ENCODE measurements at regions not wholly inside any gene's neighbourhood (a gene's known extent, or its start where the extent isn't known, plus 50 kb on each side); places are given as distances from the start of the nearest gene placed in this dataset.
"Not testable (repeated sequence)": the region's sequence is repeated elsewhere in the genome, so short reads cannot be mapped to it uniquely, and the experiment has no call there.

DNA sequence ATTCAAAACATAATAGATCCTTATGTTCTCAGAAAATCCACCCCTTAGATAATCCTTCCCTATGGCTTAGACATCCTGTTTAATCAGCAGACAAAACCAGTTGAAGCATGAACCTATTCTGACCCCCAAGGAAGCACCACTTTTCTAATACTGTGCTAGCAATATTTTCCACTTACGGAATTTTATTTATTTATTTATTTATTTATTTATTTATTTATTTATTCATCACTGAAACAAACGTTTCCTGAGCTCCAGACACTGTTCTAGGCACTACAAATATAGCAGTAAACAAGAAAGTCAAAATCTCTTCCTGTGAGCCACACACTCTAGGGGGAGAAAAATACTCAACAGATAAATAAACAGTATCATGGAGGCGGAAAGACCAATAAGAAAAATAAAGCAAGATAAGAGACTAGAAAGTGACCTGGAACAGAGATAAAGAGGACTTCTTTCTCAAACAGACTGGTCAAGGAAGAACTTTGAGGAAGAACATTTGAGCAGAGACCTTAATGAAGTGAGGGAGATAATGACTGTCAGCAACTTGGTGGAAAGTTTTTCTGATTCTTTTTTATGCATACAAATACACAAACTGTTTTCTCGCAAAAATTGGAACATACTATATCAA is 145.5 kb upstream of the POGK start:
- Histone ChIP-seq H4K20me1 (ENCODE audit: control insufficient read depth, insufficient read depth, low read depth, low read length) (no peaks in the 10 kb centered on the region), H3K9me2 (replicated peaks; ENCODE audit: control insufficient read depth, low read length) (no peaks in the 10 kb centered on the region), H3K4me1 (ENCODE audit: control insufficient read depth, low read length) (no peaks in the 10 kb centered on the region), H3K4me2 (ENCODE audit: low read length) (no peak overlapping the region), H3F3A (ENCODE audit: control insufficient read depth, insufficient read depth) (no peaks in the 10 kb centered on the region), H3K9me3 (ENCODE audit: control insufficient read depth, insufficient read depth, low read length) (no peaks in the 10 kb centered on the region), H3K4me3 (ENCODE audit: low read length) (no peak overlapping the region), H3K36me3 (ENCODE audit: control insufficient read depth, low read length) (no peaks in the 10 kb centered on the region), H3K79me2 (ENCODE audit: control insufficient read depth, low read length) (no peaks in the 10 kb centered on the region), H3K27me3 (ENCODE audit: control insufficient read depth, low read length) (no peaks in the 10 kb centered on the region), H3K27ac (ENCODE audit: low read depth, low read length) (no peak overlapping the region)
- TF ChIP-seq, protein P1, sequence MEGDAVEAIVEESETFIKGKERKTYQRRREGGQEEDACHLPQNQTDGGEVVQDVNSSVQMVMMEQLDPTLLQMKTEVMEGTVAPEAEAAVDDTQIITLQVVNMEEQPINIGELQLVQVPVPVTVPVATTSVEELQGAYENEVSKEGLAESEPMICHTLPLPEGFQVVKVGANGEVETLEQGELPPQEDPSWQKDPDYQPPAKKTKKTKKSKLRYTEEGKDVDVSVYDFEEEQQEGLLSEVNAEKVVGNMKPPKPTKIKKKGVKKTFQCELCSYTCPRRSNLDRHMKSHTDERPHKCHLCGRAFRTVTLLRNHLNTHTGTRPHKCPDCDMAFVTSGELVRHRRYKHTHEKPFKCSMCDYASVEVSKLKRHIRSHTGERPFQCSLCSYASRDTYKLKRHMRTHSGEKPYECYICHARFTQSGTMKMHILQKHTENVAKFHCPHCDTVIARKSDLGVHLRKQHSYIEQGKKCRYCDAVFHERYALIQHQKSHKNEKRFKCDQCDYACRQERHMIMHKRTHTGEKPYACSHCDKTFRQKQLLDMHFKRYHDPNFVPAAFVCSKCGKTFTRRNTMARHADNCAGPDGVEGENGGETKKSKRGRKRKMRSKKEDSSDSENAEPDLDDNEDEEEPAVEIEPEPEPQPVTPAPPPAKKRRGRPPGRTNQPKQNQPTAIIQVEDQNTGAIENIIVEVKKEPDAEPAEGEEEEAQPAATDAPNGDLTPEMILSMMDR (IDR thresholded peaks at IDR 0.05; ENCODE audit: low read depth, low read length, poor library complexity, severe bottlenecking) = no peak
- no peak for TF ChIP-seq EZH2phosphoT487 (IDR thresholded peaks at IDR 0.05; ENCODE audit: borderline replicate concordance, low read length)

DNA sequence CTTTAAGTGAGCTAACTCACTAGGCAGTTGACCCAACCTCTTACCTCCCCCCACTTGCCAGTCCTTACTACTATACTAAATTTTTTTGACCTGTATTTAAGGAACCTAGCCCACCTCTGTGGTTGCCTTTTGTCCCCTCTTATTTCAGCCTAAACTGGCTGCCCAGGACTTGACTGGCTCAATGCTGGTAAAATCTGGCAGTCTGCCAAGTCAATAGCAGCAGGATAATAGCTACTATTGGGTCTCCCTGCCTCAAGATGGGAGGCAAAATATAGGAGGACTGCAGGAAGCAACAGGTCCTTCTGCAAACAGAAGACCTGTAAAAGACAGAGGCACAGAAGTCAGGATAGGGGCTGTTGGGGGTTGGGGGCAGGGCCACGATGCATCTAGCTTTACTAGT is 144.2 kb upstream of the POGK start:
- Histone ChIP-seq H3K9me3 (ENCODE audit: control insufficient read depth, insufficient read depth, low read length) (no peaks in the 10 kb centered on the region), H3K9me2 (replicated peaks; ENCODE audit: control insufficient read depth, low read length) (no peaks in the 10 kb centered on the region), H3K36me3 (ENCODE audit: control insufficient read depth, low read length) (no peaks in the 10 kb centered on the region), H3K4me2 (ENCODE audit: low read length) (no peak overlapping the region), H4K20me1 (ENCODE audit: control insufficient read depth, insufficient read depth, low read depth, low read length) (no peaks in the 10 kb centered on the region), H3F3A (ENCODE audit: control insufficient read depth, insufficient read depth) (no peaks in the 10 kb centered on the region), H3K27me3 (ENCODE audit: control insufficient read depth, low read length) (no peaks in the 10 kb centered on the region), H3K79me2 (ENCODE audit: control insufficient read depth, low read length) (no peaks in the 10 kb centered on the region), H3K4me1 (ENCODE audit: control insufficient read depth, low read length) (no peaks in the 10 kb centered on the region), H3K4me3 (ENCODE audit: low read length) (no peak overlapping the region), H3K27ac (ENCODE audit: low read depth, low read length) (no peak overlapping the region)
- TF ChIP-seq, protein P1 (IDR thresholded peaks at IDR 0.05; ENCODE audit: low read depth, low read length, poor library complexity, severe bottlenecking) = no peak
- TF ChIP-seq EZH2phosphoT487 (IDR thresholded peaks at IDR 0.05; ENCODE audit: borderline replicate concordance, low read length) = no peak

DNA sequence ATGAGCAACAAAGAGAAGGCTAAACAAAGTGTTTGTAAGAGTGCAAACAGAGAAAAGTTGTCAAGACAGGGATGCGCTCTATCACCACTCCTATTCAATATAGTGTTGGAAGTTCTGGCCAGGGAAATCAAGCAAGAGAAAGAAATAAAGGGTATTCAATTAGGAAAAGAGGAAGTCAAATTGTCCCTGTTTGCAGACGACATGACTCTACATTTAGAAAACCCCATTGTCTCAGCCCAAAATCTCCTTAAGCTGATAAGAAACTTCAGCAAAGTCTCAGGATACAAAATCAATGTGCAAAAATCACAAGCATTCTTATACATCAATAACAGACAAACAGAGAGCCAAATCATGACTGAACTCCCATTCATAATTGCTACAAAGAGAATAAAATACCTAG is 143.4 kb upstream of the POGK start:
- H3K79me2 ChIP-seq (ENCODE audit: control insufficient read depth, low read length); H3K4me2 ChIP-seq (ENCODE audit: low read length); H3K4me1 ChIP-seq (ENCODE audit: control insufficient read depth, low read length); H3F3A ChIP-seq (ENCODE audit: control insufficient read depth, insufficient read depth); H3K36me3 ChIP-seq (ENCODE audit: control insufficient read depth, low read length); H3K9me3 ChIP-seq (ENCODE audit: control insufficient read depth, insufficient read depth, low read length); H4K20me1 ChIP-seq (ENCODE audit: control insufficient read depth, insufficient read depth, low read depth, low read length); H3K27me3 ChIP-seq (ENCODE audit: control insufficient read depth, low read length); H3K4me3 ChIP-seq (ENCODE audit: low read length); H3K27ac ChIP-seq (ENCODE audit: low read depth, low read length); H3K9me2 ChIP-seq (replicated peaks; ENCODE audit: control insufficient read depth, low read length): not testable (repeated sequence)

DNA sequence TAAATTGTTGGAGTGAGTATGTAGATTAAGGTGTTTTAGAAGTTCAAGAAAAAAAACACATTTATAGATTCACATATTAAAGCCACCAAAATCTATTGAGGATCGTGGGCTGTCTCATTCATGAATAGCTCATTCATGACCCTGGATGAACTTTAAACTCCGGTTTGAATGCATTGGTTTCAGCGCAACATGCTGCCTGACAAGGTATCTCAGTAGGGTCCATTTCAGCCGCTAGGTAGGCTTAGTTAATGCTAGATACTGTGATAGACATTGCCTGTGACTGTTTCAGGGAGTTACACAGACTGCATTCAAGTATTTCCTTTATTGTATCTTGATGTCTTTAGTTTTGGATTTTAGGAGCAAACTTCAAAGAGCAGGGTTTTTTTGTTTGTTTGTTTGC is 140.5 kb upstream of the POGK start:
- Histone ChIP-seq H3F3A (ENCODE audit: control insufficient read depth, insufficient read depth) (no peaks in the 10 kb centered on the region), H3K36me3 (ENCODE audit: control insufficient read depth, low read length) (no peaks in the 10 kb centered on the region), H3K9me3 (ENCODE audit: control insufficient read depth, insufficient read depth, low read length) (no peaks in the 10 kb centered on the region), H3K4me1 (ENCODE audit: control insufficient read depth, low read length) (no peaks in the 10 kb centered on the region), H3K9me2 (replicated peaks; ENCODE audit: control insufficient read depth, low read length) (no peaks in the 10 kb centered on the region), H4K20me1 (ENCODE audit: control insufficient read depth, insufficient read depth, low read depth, low read length) (no peaks in the 10 kb centered on the region), H3K4me3 (ENCODE audit: low read length) (no peak overlapping the region), H3K4me2 (ENCODE audit: low read length) (no peak overlapping the region), H3K27ac (ENCODE audit: low read depth, low read length) (no peak overlapping the region), H3K79me2 (ENCODE audit: control insufficient read depth, low read length) (no peaks in the 10 kb centered on the region), H3K27me3 (ENCODE audit: control insufficient read depth, low read length) (no peaks in the 10 kb centered on the region)
- TF ChIP-seq, protein P1 (IDR thresholded peaks at IDR 0.05; ENCODE audit: low read depth, low read length, poor library complexity, severe bottlenecking) = no peak
- TF ChIP-seq EZH2phosphoT487 (IDR thresholded peaks at IDR 0.05; ENCODE audit: borderline replicate concordance, low read length) = no peak
